ENCODE measurements at regions not wholly inside any gene's neighbourhood (a gene's known extent, or its start where the extent isn't known, plus 50 kb on each side); places are given as distances from the start of the nearest gene placed in this dataset.

DNA sequence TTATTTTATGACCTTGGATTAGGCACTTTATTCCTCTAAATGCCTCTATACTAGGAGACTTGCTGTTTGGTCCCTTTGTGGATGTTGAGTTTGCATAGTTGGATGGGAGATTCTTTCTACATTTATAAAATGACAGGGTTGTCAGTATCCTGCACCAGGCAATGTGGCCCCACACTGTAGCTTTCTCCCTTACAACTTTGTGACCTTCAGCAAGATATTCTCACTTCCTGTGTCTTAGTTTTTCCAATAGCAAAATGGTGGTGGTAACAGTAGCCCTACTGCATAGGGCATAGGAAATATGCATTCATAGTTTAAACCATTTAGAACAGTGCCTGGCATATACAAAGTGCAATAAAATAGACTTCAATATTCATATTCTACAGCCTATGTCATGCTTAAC, 128.3 kb downstream of the TXNL1 start:
- TF ChIP-seq, protein P1, sequence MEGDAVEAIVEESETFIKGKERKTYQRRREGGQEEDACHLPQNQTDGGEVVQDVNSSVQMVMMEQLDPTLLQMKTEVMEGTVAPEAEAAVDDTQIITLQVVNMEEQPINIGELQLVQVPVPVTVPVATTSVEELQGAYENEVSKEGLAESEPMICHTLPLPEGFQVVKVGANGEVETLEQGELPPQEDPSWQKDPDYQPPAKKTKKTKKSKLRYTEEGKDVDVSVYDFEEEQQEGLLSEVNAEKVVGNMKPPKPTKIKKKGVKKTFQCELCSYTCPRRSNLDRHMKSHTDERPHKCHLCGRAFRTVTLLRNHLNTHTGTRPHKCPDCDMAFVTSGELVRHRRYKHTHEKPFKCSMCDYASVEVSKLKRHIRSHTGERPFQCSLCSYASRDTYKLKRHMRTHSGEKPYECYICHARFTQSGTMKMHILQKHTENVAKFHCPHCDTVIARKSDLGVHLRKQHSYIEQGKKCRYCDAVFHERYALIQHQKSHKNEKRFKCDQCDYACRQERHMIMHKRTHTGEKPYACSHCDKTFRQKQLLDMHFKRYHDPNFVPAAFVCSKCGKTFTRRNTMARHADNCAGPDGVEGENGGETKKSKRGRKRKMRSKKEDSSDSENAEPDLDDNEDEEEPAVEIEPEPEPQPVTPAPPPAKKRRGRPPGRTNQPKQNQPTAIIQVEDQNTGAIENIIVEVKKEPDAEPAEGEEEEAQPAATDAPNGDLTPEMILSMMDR (IDR thresholded peaks at IDR 0.05 in 4 of 5, conservative IDR thresholded peaks at IDR 0.05 in 1 of 5) = no peak
- TF ChIP-seq POLR2A (IDR thresholded peaks at IDR 0.05) = no peak

All from gastrocnemius medialis (tissue), 4 donors.